ENCODE measurements at regions not wholly inside any gene's neighbourhood (a gene's known extent, or its start where the extent isn't known, plus 50 kb on each side); places are given as distances from the start of the nearest gene placed in this dataset.

GRCh38 chr7:30212701-30213111 lies 71.7 kb upstream of the ZNRF2 start:
- no peak for DNase-seq

GRCh38 chr7:30213637-30214036 lies 70.8 kb upstream of the ZNRF2 start:
- DNase-seq = no peak

- no peak for DNase-seq
Measured at GRCh38 chr7:30214651-30215137, 69.7 kb upstream of the ZNRF2 start.

- no peak for DNase-seq
Measured at GRCh38 chr7:30221764-30222163, 62.6 kb upstream of the ZNRF2 start.

- DNase-seq = peak in 1 of 2 donors; percentile 45
Measured at GRCh38 chr7:30222515-30223215, 61.7 kb upstream of the ZNRF2 start.

GRCh38 chr7:30223896-30224295 lies 60.5 kb upstream of the ZNRF2 start:
- no peak for DNase-seq

GRCh38 chr7:30224511-30225062 lies 59.8 kb upstream of the ZNRF2 start:
- DNase-seq = peak; percentile 21 to 61

- peak; percentile 64 to 99 for DNase-seq
Measured at GRCh38 chr7:30225863-30226613, 58.4 kb upstream of the ZNRF2 start.

- no peak for DNase-seq
Measured at GRCh38 chr7:30226614-30227268, 57.7 kb upstream of the ZNRF2 start.

- no peak for DNase-seq
Measured at GRCh38 chr7:30231271-30231670, 53.1 kb upstream of the ZNRF2 start.

- DNase-seq = no peak
Measured at GRCh38 chr7:30232391-30232790, 52.0 kb upstream of the ZNRF2 start.
